Neural progenitor cell (in vitro differentiated cells): ENCODE measurements at regions not wholly inside any gene's neighbourhood (a gene's known extent, or its start where the extent isn't known, plus 50 kb on each side); places are given as distances from the start of the nearest gene placed in this dataset.

Experiments
- DNase-seq: peaks from one replicate; pipeline ENCODE4 v3.0.0-alpha.2; 2016; ENCODE audit warnings: low spot score
- H2AFZ ChIP-seq: fragments of 200-600 bp; sonication (generic); replicated peaks from 2 replicates; pipeline ENCODE4 v1.6.1; 2016; ENCODE audit warnings: antibody characterized with exemption
- H3F3A ChIP-seq: fragments of 200-600 bp; sonication (generic); 2 replicates; pipeline ENCODE4 v1.6.1; 2016; ENCODE audit warnings: antibody characterized with exemption, low read depth
- H3K27ac ChIP-seq: fragments of 200-600 bp; sonication (generic); 2 replicates; pipeline ENCODE4 v1.5.1; 2016; ENCODE audit warnings: mild to moderate bottlenecking
- H3K27me3 ChIP-seq: fragments of 200-600 bp; sonication (generic); 2 replicates; pipeline ENCODE4 v1.6.1; 2016; ENCODE audit warnings: mild to moderate bottlenecking, moderate library complexity
- H3K36me3 ChIP-seq: fragments of 200-600 bp; sonication (generic); 2 replicates; pipeline ENCODE4 v1.5.1; 2016
- H3K4me1 ChIP-seq: fragments of 200-600 bp; sonication (generic); 2 replicates; pipeline ENCODE4 v1.6.1; 2016; ENCODE audit warnings: mixed run types
- H3K4me2 ChIP-seq: fragments of 200-600 bp; sonication (generic); 2 replicates; pipeline ENCODE4 v1.6.1; 2016
- H3K4me3 ChIP-seq: fragments of 200-600 bp; sonication (generic); 2 replicates; pipeline ENCODE4 v1.5.1; 2016
- H3K79me2 ChIP-seq: fragments of 200-600 bp; sonication (generic); 2 replicates; pipeline ENCODE4 v1.6.1; 2016; ENCODE audit warnings: low read depth
- H3K9ac ChIP-seq: fragments of 200-600 bp; sonication (generic); 2 replicates; pipeline ENCODE4 v1.6.1; 2016
- H3K9me3 ChIP-seq: fragments of 200-600 bp; sonication (generic); 2 replicates; pipeline ENCODE4 v1.5.1; 2016; ENCODE audit warnings: low read depth
- H4K20me1 ChIP-seq: fragments of 200-600 bp; sonication (generic); 2 replicates; pipeline ENCODE4 v1.6.1; 2016; ENCODE audit warnings: low read depth
- H3K27ac Mint-ChIP-seq: 3 replicates; pipeline ENCODE4 v1.8.0; 2021; ENCODE audit warnings: mixed read lengths
- H3K27me3 Mint-ChIP-seq: 2 replicates; pipeline ENCODE4 v1.8.0; 2022; ENCODE audit warnings: low read depth, mild to moderate bottlenecking, inconsistent platforms, moderate library complexity, mixed read lengths; ENCODE audit not compliant: insufficient read depth
- H3K36me3 Mint-ChIP-seq: 3 replicates; pipeline ENCODE4 v1.8.0; 2021; ENCODE audit warnings: mixed read lengths
- H3K4me1 Mint-ChIP-seq: 3 replicates; pipeline ENCODE4 v1.8.0; 2021; ENCODE audit warnings: mixed read lengths
- H3K4me3 Mint-ChIP-seq: 3 replicates; pipeline ENCODE4 v1.8.0; 2021; ENCODE audit warnings: mild to moderate bottlenecking, moderate library complexity, mixed read lengths
- H3K9me3 Mint-ChIP-seq: 3 replicates; pipeline ENCODE4 v1.8.0; 2020; ENCODE audit warnings: mixed read lengths
- CTCF ChIP-seq: fragments of 200-600 bp; sonication (generic); IDR thresholded peaks from 2 replicates; pipeline ENCODE4 v1.5.1; 2017; ENCODE audit warnings: antibody characterized with exemption, mild to moderate bottlenecking
- EZH2 ChIP-seq: fragments of 200-600 bp; sonication (generic); IDR thresholded peaks from 2 replicates; pipeline ENCODE4 v1.6.1; 2017; ENCODE audit warnings: antibody characterized with exemption, mild to moderate bottlenecking, moderate library complexity
- EZH2phosphoT487 ChIP-seq: fragments of 200-600 bp; sonication (generic); IDR thresholded peaks from 2 replicates; pipeline ENCODE4 v1.6.1; 2017; ENCODE audit warnings: antibody characterized with exemption

GRCh38 chr13:80450386-80450785, 109.5 kb upstream of the SPRY2 start:
- H3K79me2 ChIP-seq, result no peaks in the 10 kb centered on the region
- no peaks in the 10 kb centered on the region for H4K20me1 ChIP-seq
- H3K9ac ChIP-seq, result no peak overlapping the region
- no peak overlapping the region for H2AFZ ChIP-seq
- no peaks in the 10 kb centered on the region for H3K36me3 ChIP-seq
- H3K36me3 Mint-ChIP-seq, result no peaks in the 10 kb centered on the region
- H3K4me3 ChIP-seq, result no peak overlapping the region
- H3K4me1 Mint-ChIP-seq, result no peaks in the 10 kb centered on the region
- no peak for DNase-seq
- peaks cover 5% of the 10 kb centered on the region for H3K9me3 Mint-ChIP-seq
- H3K9me3 ChIP-seq, result no peaks in the 10 kb centered on the region
- no peaks in the 10 kb centered on the region for H3F3A ChIP-seq
- H3K4me2 ChIP-seq, result no peak overlapping the region
- no peak overlapping the region for H3K4me3 Mint-ChIP-seq
- no peak overlapping the region for H3K27ac Mint-ChIP-seq
- no peak overlapping the region for H3K27ac ChIP-seq
- H3K4me1 ChIP-seq, result no peaks in the 10 kb centered on the region
- H3K27me3 ChIP-seq, result no peaks in the 10 kb centered on the region
- TF ChIP-seq CTCF, result no peak
- TF ChIP-seq EZH2phosphoT487, result no peak
- no peak for TF ChIP-seq EZH2
- peaks cover 4% of the 10 kb centered on the region for H3K27me3 Mint-ChIP-seq

- Histone ChIP-seq H3K27ac (no peak overlapping the region), H3K4me2 (no peak overlapping the region), H3K4me1 (no peaks in the 10 kb centered on the region), H3K27me3 (no peaks in the 10 kb centered on the region), H4K20me1 (no peaks in the 10 kb centered on the region), H3F3A (no peaks in the 10 kb centered on the region), H3K4me3 (no peak overlapping the region), H2AFZ (no peak overlapping the region), H3K36me3 (no peaks in the 10 kb centered on the region), H3K79me2 (no peaks in the 10 kb centered on the region), H3K9ac (no peak overlapping the region), H3K9me3 (no peaks in the 10 kb centered on the region)
- DNase-seq, result no peak
- Mint-ChIP-seq H3K9me3 (peaks cover 2% of the 10 kb centered on the region), H3K4me1 (no peaks in the 10 kb centered on the region), H3K36me3 (no peaks in the 10 kb centered on the region), H3K27me3 (peaks cover 4% of the 10 kb centered on the region), H3K4me3 (no peak overlapping the region), H3K27ac (no peak overlapping the region)
- no peak for TF ChIP-seq EZH2phosphoT487
- no peak for TF ChIP-seq EZH2
- no peak for TF ChIP-seq CTCF
Observed at GRCh38 chr13:80448725-80449124, 107.8 kb upstream of the SPRY2 start.

- H3K27ac ChIP-seq, result no peak overlapping the region
- Mint-ChIP-seq H3K27me3 (peaks cover 2% of the 10 kb centered on the region), H3K9me3 (peaks cover 2% of the 10 kb centered on the region), H3K4me1 (no peaks in the 10 kb centered on the region), H3K27ac (no peak overlapping the region), H3K4me3 (no peak overlapping the region), H3K36me3 (no peaks in the 10 kb centered on the region)
- TF ChIP-seq CTCF (no peak), EZH2 (no peak), EZH2phosphoT487 (no peak)
- no peaks in the 10 kb centered on the region for H3K4me1 ChIP-seq
- H3K4me3 ChIP-seq, result no peak overlapping the region
- H2AFZ ChIP-seq, result peak overlapping the region; percentile 5
- no peaks in the 10 kb centered on the region for H3K36me3 ChIP-seq
- no peaks in the 10 kb centered on the region for H4K20me1 ChIP-seq
- H3K79me2 ChIP-seq, result no peaks in the 10 kb centered on the region
- no peaks in the 10 kb centered on the region for H3K9me3 ChIP-seq
- no peaks in the 10 kb centered on the region for H3F3A ChIP-seq
- no peak for DNase-seq
- H3K27me3 ChIP-seq, result no peaks in the 10 kb centered on the region
- H3K4me2 ChIP-seq, result no peak overlapping the region
- H3K9ac ChIP-seq, result no peak overlapping the region
Observed at GRCh38 chr13:80447747-80448146, 106.8 kb upstream of the SPRY2 start.
